ENCODE measurements at regions not wholly inside any gene's neighbourhood (a gene's known extent, or its start where the extent isn't known, plus 50 kb on each side); places are given as distances from the start of the nearest gene placed in this dataset.
"Not testable (repeated sequence)": the region's sequence is repeated elsewhere in the genome, so short reads cannot be mapped to it uniquely, and the experiment has no call there.

GRCh38 chr1:146459308-146459707, 230.5 kb upstream of the NOTCH2NLA start:
- H3K23ac ChIP-seq (ENCODE audit: low read depth, low read length, poor library complexity); H3K36me3 ChIP-seq (replicated peaks in 1 of 2; ENCODE audit: control insufficient read depth in 2 of 2, insufficient read depth in 2 of 2, low read length in 2 of 2); H3K9me3 ChIP-seq (replicated peaks in 1 of 2; ENCODE audit: control insufficient read depth in 2 of 2, insufficient read depth in 1 of 2, low read depth in 1 of 2, low read length in 2 of 2); H4K91ac ChIP-seq (ENCODE audit: low read depth, low read length, poor library complexity); H3K4me2 ChIP-seq (ENCODE audit: insufficient read depth, low read length, poor library complexity, severe bottlenecking); DNase-seq (ENCODE audit: low spot score); H3K4me1 ChIP-seq (ENCODE audit: control insufficient read depth in 2 of 2, insufficient read depth in 1 of 2, low read depth in 1 of 2, low read length in 2 of 2); H2BK5ac ChIP-seq (ENCODE audit: low read length); H2BK12ac ChIP-seq (ENCODE audit: low read length); H3K27ac ChIP-seq (replicated peaks; ENCODE audit: low read length); H2BK120ac ChIP-seq (ENCODE audit: low read depth, low read length); H4K8ac ChIP-seq (ENCODE audit: low read depth, low read length); H2AFZ ChIP-seq (ENCODE audit: low read length); H3K9ac ChIP-seq (ENCODE audit: low read depth, low read length, poor library complexity); H3K4me3 ChIP-seq (ENCODE audit: low read length in 2 of 2); H3K27me3 ChIP-seq (ENCODE audit: control insufficient read depth in 3 of 3, insufficient read depth in 3 of 3, low read depth in 1 of 3, low read length in 3 of 3); H3K79me1 ChIP-seq (ENCODE audit: low read depth, low read length); H3K18ac ChIP-seq (ENCODE audit: low read length); H2BK15ac ChIP-seq (ENCODE audit: low read length); H3K4ac ChIP-seq (ENCODE audit: low read length); H3K14ac ChIP-seq (ENCODE audit: low read length); H2AK5ac ChIP-seq (ENCODE audit: low read depth, low read length): not testable (repeated sequence)
- no CpG with 5 or more reads among the region's 5 CpGs for WGBS, 2 donors (ENCODE audit: extremely low coverage in 2 of 2, insufficient read length in 2 of 2, insufficient replicate concordance in 1 of 2)

GRCh38 chr1:146448877-146449246, 220.0 kb upstream of the NOTCH2NLA start:
- not testable (repeated sequence) for H3K9ac ChIP-seq (ENCODE audit: low read depth, low read length, poor library complexity); H2BK5ac ChIP-seq (ENCODE audit: low read length); H2AFZ ChIP-seq (ENCODE audit: low read length); H2BK15ac ChIP-seq (ENCODE audit: low read length); H3K9me3 ChIP-seq (replicated peaks in 1 of 2; ENCODE audit: control insufficient read depth in 2 of 2, insufficient read depth in 1 of 2, low read depth in 1 of 2, low read length in 2 of 2); H3K4me1 ChIP-seq (ENCODE audit: control insufficient read depth in 2 of 2, insufficient read depth in 1 of 2, low read depth in 1 of 2, low read length in 2 of 2); H4K91ac ChIP-seq (ENCODE audit: low read depth, low read length, poor library complexity); H3K4me3 ChIP-seq (ENCODE audit: low read length in 2 of 2); H3K18ac ChIP-seq (ENCODE audit: low read length); H2AK5ac ChIP-seq (ENCODE audit: low read depth, low read length); H2BK12ac ChIP-seq (ENCODE audit: low read length); H3K14ac ChIP-seq (ENCODE audit: low read length); DNase-seq (ENCODE audit: low spot score); H3K27me3 ChIP-seq (ENCODE audit: control insufficient read depth in 3 of 3, insufficient read depth in 3 of 3, low read depth in 1 of 3, low read length in 3 of 3); H3K79me1 ChIP-seq (ENCODE audit: low read depth, low read length); H4K8ac ChIP-seq (ENCODE audit: low read depth, low read length); H2BK120ac ChIP-seq (ENCODE audit: low read depth, low read length); H3K4ac ChIP-seq (ENCODE audit: low read length); H3K4me2 ChIP-seq (ENCODE audit: insufficient read depth, low read length, poor library complexity, severe bottlenecking); H3K27ac ChIP-seq (replicated peaks; ENCODE audit: low read length); H3K23ac ChIP-seq (ENCODE audit: low read depth, low read length, poor library complexity); H3K36me3 ChIP-seq (replicated peaks in 1 of 2; ENCODE audit: control insufficient read depth in 2 of 2, insufficient read depth in 2 of 2, low read length in 2 of 2)
- no CpG with 5 or more reads among the region's 13 CpGs for WGBS, 2 donors (ENCODE audit: extremely low coverage in 2 of 2, insufficient read length in 2 of 2, insufficient replicate concordance in 1 of 2)

GRCh38 chr1:146448212-146448876, 219.5 kb upstream of the NOTCH2NLA start:
- H3K27me3 ChIP-seq (ENCODE audit: control insufficient read depth in 3 of 3, insufficient read depth in 3 of 3, low read depth in 1 of 3, low read length in 3 of 3); H3K9me3 ChIP-seq (replicated peaks in 1 of 2; ENCODE audit: control insufficient read depth in 2 of 2, insufficient read depth in 1 of 2, low read depth in 1 of 2, low read length in 2 of 2); H3K4ac ChIP-seq (ENCODE audit: low read length); H3K23ac ChIP-seq (ENCODE audit: low read depth, low read length, poor library complexity); H4K8ac ChIP-seq (ENCODE audit: low read depth, low read length); H3K79me1 ChIP-seq (ENCODE audit: low read depth, low read length); H2BK5ac ChIP-seq (ENCODE audit: low read length); H2AK5ac ChIP-seq (ENCODE audit: low read depth, low read length); H2AFZ ChIP-seq (ENCODE audit: low read length); H2BK120ac ChIP-seq (ENCODE audit: low read depth, low read length); H2BK15ac ChIP-seq (ENCODE audit: low read length); H2BK12ac ChIP-seq (ENCODE audit: low read length); H4K91ac ChIP-seq (ENCODE audit: low read depth, low read length, poor library complexity); H3K4me3 ChIP-seq (ENCODE audit: low read length in 2 of 2); H3K36me3 ChIP-seq (replicated peaks in 1 of 2; ENCODE audit: control insufficient read depth in 2 of 2, insufficient read depth in 2 of 2, low read length in 2 of 2); H3K9ac ChIP-seq (ENCODE audit: low read depth, low read length, poor library complexity); H3K27ac ChIP-seq (replicated peaks; ENCODE audit: low read length); H3K4me1 ChIP-seq (ENCODE audit: control insufficient read depth in 2 of 2, insufficient read depth in 1 of 2, low read depth in 1 of 2, low read length in 2 of 2); H3K18ac ChIP-seq (ENCODE audit: low read length); DNase-seq (ENCODE audit: low spot score); H3K14ac ChIP-seq (ENCODE audit: low read length); H3K4me2 ChIP-seq (ENCODE audit: insufficient read depth, low read length, poor library complexity, severe bottlenecking): not testable (repeated sequence)
- no CpG with 5 or more reads among the region's 4 CpGs for WGBS, 2 donors (ENCODE audit: extremely low coverage in 2 of 2, insufficient read length in 2 of 2, insufficient replicate concordance in 1 of 2)

GRCh38 chr1:146443871-146444222, 215.0 kb upstream of the NOTCH2NLA start:
- H2AK5ac ChIP-seq (ENCODE audit: low read depth, low read length); H3K36me3 ChIP-seq (replicated peaks in 1 of 2; ENCODE audit: control insufficient read depth in 2 of 2, insufficient read depth in 2 of 2, low read length in 2 of 2); H3K9ac ChIP-seq (ENCODE audit: low read depth, low read length, poor library complexity); H3K27me3 ChIP-seq (ENCODE audit: control insufficient read depth in 3 of 3, insufficient read depth in 3 of 3, low read depth in 1 of 3, low read length in 3 of 3); H2BK12ac ChIP-seq (ENCODE audit: low read length); DNase-seq (ENCODE audit: low spot score); H3K27ac ChIP-seq (replicated peaks; ENCODE audit: low read length); H3K23ac ChIP-seq (ENCODE audit: low read depth, low read length, poor library complexity); H3K4ac ChIP-seq (ENCODE audit: low read length); H2BK120ac ChIP-seq (ENCODE audit: low read depth, low read length); H3K18ac ChIP-seq (ENCODE audit: low read length); H3K4me1 ChIP-seq (ENCODE audit: control insufficient read depth in 2 of 2, insufficient read depth in 1 of 2, low read depth in 1 of 2, low read length in 2 of 2); H4K91ac ChIP-seq (ENCODE audit: low read depth, low read length, poor library complexity); H2AFZ ChIP-seq (ENCODE audit: low read length); H3K9me3 ChIP-seq (replicated peaks in 1 of 2; ENCODE audit: control insufficient read depth in 2 of 2, insufficient read depth in 1 of 2, low read depth in 1 of 2, low read length in 2 of 2); H2BK15ac ChIP-seq (ENCODE audit: low read length); H2BK5ac ChIP-seq (ENCODE audit: low read length); H4K8ac ChIP-seq (ENCODE audit: low read depth, low read length); H3K14ac ChIP-seq (ENCODE audit: low read length); H3K4me3 ChIP-seq (ENCODE audit: low read length in 2 of 2); H3K79me1 ChIP-seq (ENCODE audit: low read depth, low read length): not testable (repeated sequence)
- H3K4me2 ChIP-seq (ENCODE audit: insufficient read depth, low read length, poor library complexity, severe bottlenecking): peak overlapping the region; percentile 18
- no CpG with 5 or more reads among the region's 23 CpGs for WGBS, 2 donors (ENCODE audit: extremely low coverage in 2 of 2, insufficient read length in 2 of 2, insufficient replicate concordance in 1 of 2)
